ENCODE measurements at regions not wholly inside any gene's neighbourhood (a gene's known extent, or its start where the extent isn't known, plus 50 kb on each side); places are given as distances from the start of the nearest gene placed in this dataset.

- Mint-ChIP-seq H3K27ac (no peak overlapping the region), H3K27me3 (ENCODE audit: insufficient read depth, low read depth, poor library complexity) (no peaks in the 10 kb centered on the region), H3K36me3 (ENCODE audit: low read depth) (no peaks in the 10 kb centered on the region), H3K9me3 (no peaks in the 10 kb centered on the region; the same call in 1 of the 3 replicates), H3K4me3 (no peak overlapping the region), H3K4me1 (peaks cover 8% of the 10 kb centered on the region)
- Histone ChIP-seq H3K36me3 (ENCODE audit: insufficient read depth) (no peaks in the 10 kb centered on the region), H3K4me1 (ENCODE audit: insufficient read depth) (peaks cover 6% of the 10 kb centered on the region; the same call in 1 of the 2 replicates), H3F3A (replicated peaks; ENCODE audit: low read depth) (no peaks in the 10 kb centered on the region), H3K4me2 (no peak overlapping the region), H3K4me3 (no peak overlapping the region), H3K79me2 (replicated peaks; ENCODE audit: insufficient read depth) (no peaks in the 10 kb centered on the region), H3K27ac (ENCODE audit: low read depth) (no peak overlapping the region), H4K20me1 (replicated peaks; ENCODE audit: insufficient read depth) (no peaks in the 10 kb centered on the region), H2AFZ (no peak overlapping the region), H3K27me3 (ENCODE audit: insufficient read depth) (no peaks in the 10 kb centered on the region), H3K9me2 (ENCODE audit: insufficient read depth) (peaks cover 23% of the 10 kb centered on the region; the same call in 1 of the 2 replicates)
- no peak for TF ChIP-seq STAT1 (IDR thresholded peaks at IDR 0.05; ENCODE audit: unreplicated experiment)
- no peak for TF ChIP-seq NANOG (IDR thresholded peaks at IDR 0.05; ENCODE audit: borderline replicate concordance)
- no peak for TF ChIP-seq JUNB (IDR thresholded peaks at IDR 0.05; ENCODE audit: unreplicated experiment)
- no peak for TF ChIP-seq CREB1 (CRISPR knock-in tag; IDR thresholded peaks at IDR 0.05; ENCODE audit: low read depth)
- TF ChIP-seq ZNF114 (CRISPR knock-in tag; IDR thresholded peaks at IDR 0.05) = no peak
- DNase-seq (ENCODE audit: low spot score) (no peak), ATAC-seq (no peak)
These were observed 95.2 kb upstream of the JCAD start for GRCh38 chr10:30154561-30154960.

- DNase-seq (ENCODE audit: low spot score) = no peak
- Histone ChIP-seq H3K4me1 (ENCODE audit: insufficient read depth) (peaks cover 6% of the 10 kb centered on the region; the same call in 1 of the 2 replicates), H3K27ac (ENCODE audit: low read depth) (no peak overlapping the region)
- TF ChIP-seq ZNF114 (CRISPR knock-in tag; IDR thresholded peaks at IDR 0.05) (no peak), POLR2AphosphoS5 (IDR thresholded peaks at IDR 0.05; ENCODE audit: low read depth) (no peak), ZNF331 (CRISPR knock-in tag; IDR thresholded peaks at IDR 0.05; ENCODE audit: low read depth) (no peak), NANOG (IDR thresholded peaks at IDR 0.05; ENCODE audit: borderline replicate concordance) (no peak), CREB1 (CRISPR knock-in tag; IDR thresholded peaks at IDR 0.05; ENCODE audit: low read depth) (no peak), EZH2 (IDR thresholded peaks at IDR 0.05; ENCODE audit: low read depth, unreplicated experiment) (no peak)
- TF ChIP-seq, protein P1, sequence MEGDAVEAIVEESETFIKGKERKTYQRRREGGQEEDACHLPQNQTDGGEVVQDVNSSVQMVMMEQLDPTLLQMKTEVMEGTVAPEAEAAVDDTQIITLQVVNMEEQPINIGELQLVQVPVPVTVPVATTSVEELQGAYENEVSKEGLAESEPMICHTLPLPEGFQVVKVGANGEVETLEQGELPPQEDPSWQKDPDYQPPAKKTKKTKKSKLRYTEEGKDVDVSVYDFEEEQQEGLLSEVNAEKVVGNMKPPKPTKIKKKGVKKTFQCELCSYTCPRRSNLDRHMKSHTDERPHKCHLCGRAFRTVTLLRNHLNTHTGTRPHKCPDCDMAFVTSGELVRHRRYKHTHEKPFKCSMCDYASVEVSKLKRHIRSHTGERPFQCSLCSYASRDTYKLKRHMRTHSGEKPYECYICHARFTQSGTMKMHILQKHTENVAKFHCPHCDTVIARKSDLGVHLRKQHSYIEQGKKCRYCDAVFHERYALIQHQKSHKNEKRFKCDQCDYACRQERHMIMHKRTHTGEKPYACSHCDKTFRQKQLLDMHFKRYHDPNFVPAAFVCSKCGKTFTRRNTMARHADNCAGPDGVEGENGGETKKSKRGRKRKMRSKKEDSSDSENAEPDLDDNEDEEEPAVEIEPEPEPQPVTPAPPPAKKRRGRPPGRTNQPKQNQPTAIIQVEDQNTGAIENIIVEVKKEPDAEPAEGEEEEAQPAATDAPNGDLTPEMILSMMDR (conservative IDR thresholded peaks at IDR 0.05; ENCODE audit: low read depth in 2 of 2) = no peak
- TF ChIP-seq, protein P2, sequence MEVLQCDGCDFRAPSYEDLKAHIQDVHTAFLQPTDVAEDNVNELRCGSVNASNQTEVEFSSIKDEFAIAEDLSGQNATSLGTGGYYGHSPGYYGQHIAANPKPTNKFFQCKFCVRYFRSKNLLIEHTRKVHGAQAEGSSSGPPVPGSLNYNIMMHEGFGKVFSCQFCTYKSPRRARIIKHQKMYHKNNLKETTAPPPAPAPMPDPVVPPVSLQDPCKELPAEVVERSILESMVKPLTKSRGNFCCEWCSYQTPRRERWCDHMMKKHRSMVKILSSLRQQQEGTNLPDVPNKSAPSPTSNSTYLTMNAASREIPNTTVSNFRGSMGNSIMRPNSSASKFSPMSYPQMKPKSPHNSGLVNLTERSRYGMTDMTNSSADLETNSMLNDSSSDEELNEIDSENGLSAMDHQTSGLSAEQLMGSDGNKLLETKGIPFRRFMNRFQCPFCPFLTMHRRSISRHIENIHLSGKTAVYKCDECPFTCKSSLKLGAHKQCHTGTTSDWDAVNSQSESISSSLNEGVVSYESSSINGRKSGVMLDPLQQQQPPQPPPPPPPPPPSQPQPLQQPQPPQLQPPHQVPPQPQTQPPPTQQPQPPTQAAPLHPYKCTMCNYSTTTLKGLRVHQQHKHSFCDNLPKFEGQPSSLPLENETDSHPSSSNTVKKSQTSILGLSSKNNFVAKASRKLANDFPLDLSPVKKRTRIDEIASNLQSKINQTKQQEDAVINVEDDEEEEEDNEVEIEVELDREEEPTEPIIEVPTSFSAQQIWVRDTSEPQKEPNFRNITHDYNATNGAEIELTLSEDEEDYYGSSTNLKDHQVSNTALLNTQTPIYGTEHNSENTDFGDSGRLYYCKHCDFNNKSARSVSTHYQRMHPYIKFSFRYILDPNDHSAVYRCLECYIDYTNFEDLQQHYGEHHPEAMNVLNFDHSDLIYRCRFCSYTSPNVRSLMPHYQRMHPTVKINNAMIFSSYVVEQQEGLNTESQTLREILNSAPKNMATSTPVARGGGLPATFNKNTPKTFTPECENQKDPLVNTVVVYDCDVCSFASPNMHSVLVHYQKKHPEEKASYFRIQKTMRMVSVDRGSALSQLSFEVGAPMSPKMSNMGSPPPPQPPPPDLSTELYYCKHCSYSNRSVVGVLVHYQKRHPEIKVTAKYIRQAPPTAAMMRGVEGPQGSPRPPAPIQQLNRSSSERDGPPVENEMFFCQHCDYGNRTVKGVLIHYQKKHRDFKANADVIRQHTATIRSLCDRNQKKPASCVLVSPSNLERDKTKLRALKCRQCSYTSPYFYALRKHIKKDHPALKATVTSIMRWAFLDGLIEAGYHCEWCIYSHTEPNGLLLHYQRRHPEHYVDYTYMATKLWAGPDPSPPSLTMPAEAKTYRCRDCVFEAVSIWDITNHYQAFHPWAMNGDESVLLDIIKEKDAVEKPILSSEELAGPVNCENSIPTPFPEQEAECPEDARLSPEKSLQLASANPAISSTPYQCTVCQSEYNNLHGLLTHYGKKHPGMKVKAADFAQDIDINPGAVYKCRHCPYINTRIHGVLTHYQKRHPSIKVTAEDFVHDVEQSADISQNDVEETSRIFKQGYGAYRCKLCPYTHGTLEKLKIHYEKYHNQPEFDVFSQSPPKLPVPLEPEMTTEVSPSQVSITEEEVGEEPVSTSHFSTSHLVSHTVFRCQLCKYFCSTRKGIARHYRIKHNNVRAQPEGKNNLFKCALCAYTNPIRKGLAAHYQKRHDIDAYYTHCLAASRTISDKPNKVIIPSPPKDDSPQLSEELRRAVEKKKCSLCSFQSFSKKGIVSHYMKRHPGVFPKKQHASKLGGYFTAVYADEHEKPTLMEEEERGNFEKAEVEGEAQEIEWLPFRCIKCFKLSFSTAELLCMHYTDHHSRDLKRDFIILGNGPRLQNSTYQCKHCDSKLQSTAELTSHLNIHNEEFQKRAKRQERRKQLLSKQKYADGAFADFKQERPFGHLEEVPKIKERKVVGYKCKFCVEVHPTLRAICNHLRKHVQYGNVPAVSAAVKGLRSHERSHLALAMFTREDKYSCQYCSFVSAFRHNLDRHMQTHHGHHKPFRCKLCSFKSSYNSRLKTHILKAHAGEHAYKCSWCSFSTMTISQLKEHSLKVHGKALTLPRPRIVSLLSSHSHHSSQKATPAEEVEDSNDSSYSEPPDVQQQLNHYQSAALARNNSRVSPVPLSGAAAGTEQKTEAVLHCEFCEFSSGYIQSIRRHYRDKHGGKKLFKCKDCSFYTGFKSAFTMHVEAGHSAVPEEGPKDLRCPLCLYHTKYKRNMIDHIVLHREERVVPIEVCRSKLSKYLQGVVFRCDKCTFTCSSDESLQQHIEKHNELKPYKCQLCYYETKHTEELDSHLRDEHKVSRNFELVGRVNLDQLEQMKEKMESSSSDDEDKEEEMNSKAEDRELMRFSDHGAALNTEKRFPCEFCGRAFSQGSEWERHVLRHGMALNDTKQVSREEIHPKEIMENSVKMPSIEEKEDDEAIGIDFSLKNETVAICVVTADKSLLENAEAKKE (CRISPR knock-in tag; IDR thresholded peaks at IDR 0.05) = no peak
- TF ChIP-seq, protein P3, sequence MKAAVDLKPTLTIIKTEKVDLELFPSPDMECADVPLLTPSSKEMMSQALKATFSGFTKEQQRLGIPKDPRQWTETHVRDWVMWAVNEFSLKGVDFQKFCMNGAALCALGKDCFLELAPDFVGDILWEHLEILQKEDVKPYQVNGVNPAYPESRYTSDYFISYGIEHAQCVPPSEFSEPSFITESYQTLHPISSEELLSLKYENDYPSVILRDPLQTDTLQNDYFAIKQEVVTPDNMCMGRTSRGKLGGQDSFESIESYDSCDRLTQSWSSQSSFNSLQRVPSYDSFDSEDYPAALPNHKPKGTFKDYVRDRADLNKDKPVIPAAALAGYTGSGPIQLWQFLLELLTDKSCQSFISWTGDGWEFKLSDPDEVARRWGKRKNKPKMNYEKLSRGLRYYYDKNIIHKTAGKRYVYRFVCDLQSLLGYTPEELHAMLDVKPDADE (IDR thresholded peaks at IDR 0.05) = no peak
These were observed 94.7 kb upstream of the JCAD start for GRCh38 chr10:30154126-30154525.

More at GRCh38 chr10:30154126-30154525, 94.7 kb upstream of the JCAD start:
- no peak overlapping the region for H3K4me3 Mint-ChIP-seq
- H3K79me2 ChIP-seq (replicated peaks; ENCODE audit: insufficient read depth) = no peaks in the 10 kb centered on the region
- H3K36me3 Mint-ChIP-seq (ENCODE audit: low read depth) = no peaks in the 10 kb centered on the region
- H3K36me3 ChIP-seq (ENCODE audit: insufficient read depth) = no peaks in the 10 kb centered on the region
- H3K9me2 ChIP-seq (ENCODE audit: insufficient read depth) = peaks cover 23% of the 10 kb centered on the region; the same call in 1 of the 2 replicates
- no peak overlapping the region for H3K4me3 ChIP-seq
- ATAC-seq = no peak
- H3K4me2 ChIP-seq = no peak overlapping the region
- H4K20me1 ChIP-seq (replicated peaks; ENCODE audit: insufficient read depth) = no peaks in the 10 kb centered on the region
- peaks cover 8% of the 10 kb centered on the region for H3K4me1 Mint-ChIP-seq
- no peaks in the 10 kb centered on the region for H3K27me3 ChIP-seq (ENCODE audit: insufficient read depth)
- H2AFZ ChIP-seq = no peak overlapping the region
- H3K27ac Mint-ChIP-seq = no peak overlapping the region
- H3F3A ChIP-seq (replicated peaks; ENCODE audit: low read depth) = no peaks in the 10 kb centered on the region
- H3K27me3 Mint-ChIP-seq (ENCODE audit: insufficient read depth, low read depth, poor library complexity) = no peaks in the 10 kb centered on the region
- H3K9me3 Mint-ChIP-seq = no peaks in the 10 kb centered on the region; the same call in 1 of the 3 replicates

All from GM23338 (cell line).